ENCODE measurements at regions not wholly inside any gene's neighbourhood (a gene's known extent, or its start where the extent isn't known, plus 50 kb on each side); places are given as distances from the start of the nearest gene placed in this dataset.

- no peak overlapping the region for H3K4me3 ChIP-seq
- no peaks in the 10 kb centered on the region for H3K4me1 ChIP-seq
- TF ChIP-seq POLR2AphosphoS5 (IDR thresholded peaks at IDR 0.05), result no peak
- no peak for TF ChIP-seq POLR2A (IDR thresholded peaks at IDR 0.05)
- no peak for TF ChIP-seq CTCF (IDR thresholded peaks at IDR 0.05)
- no peak for TF ChIP-seq EP300 (IDR thresholded peaks at IDR 0.05)
- no peak overlapping the region for H3K27ac ChIP-seq
- WGBS, 2 donors, result 94 to 95% methylated on average over 1 of the region's 1 CpG
- no peak for DNase-seq
- intact Hi-C loops (cut with DNase I), result no loop called here
- H3K9me3 ChIP-seq, result peaks cover 0 to 7% (median 5%) of the 10 kb centered on the region in 4 donors
- H3K36me3 ChIP-seq, result no peaks in the 10 kb centered on the region
- no peaks in the 10 kb centered on the region for H3K27me3 ChIP-seq
These were observed 251.2 kb upstream of the MOCS1 start for GRCh38 chr6:40185486-40185885.

GRCh38 chr6:40183902-40184301 lies 249.6 kb upstream of the MOCS1 start:
- TF ChIP-seq EP300 (IDR thresholded peaks at IDR 0.05) (no peak), CTCF (IDR thresholded peaks at IDR 0.05) (no peak), POLR2A (IDR thresholded peaks at IDR 0.05) (no peak), POLR2AphosphoS5 (IDR thresholded peaks at IDR 0.05) (no peak)
- Histone ChIP-seq H3K27ac (no peak overlapping the region), H3K36me3 (no peaks in the 10 kb centered on the region), H3K4me1 (no peaks in the 10 kb centered on the region), H3K9me3 (peaks cover 0 to 7% (median 5%) of the 10 kb centered on the region in 4 donors), H3K4me3 (no peak overlapping the region), H3K27me3 (no peaks in the 10 kb centered on the region)
- no peak for DNase-seq
- intact Hi-C loops (cut with DNase I), result no loop called here
- WGBS, 2 donors, result 93 to 95% methylated on average over 4 of the region's 4 CpGs

GRCh38 chr6:40181367-40181766 lies 247.1 kb upstream of the MOCS1 start:
- peaks cover 0 to 7% (median 5%) of the 10 kb centered on the region in 4 donors for H3K9me3 ChIP-seq
- intact Hi-C loops (cut with DNase I), result no loop called here
- H3K27ac ChIP-seq, result no peak overlapping the region
- no peak for DNase-seq
- no peaks in the 10 kb centered on the region for H3K36me3 ChIP-seq
- no peak for TF ChIP-seq CTCF (IDR thresholded peaks at IDR 0.05)
- H3K4me3 ChIP-seq, result no peak overlapping the region
- 92 to 97% methylated on average over 1 of the region's 1 CpG for WGBS, 2 donors
- H3K27me3 ChIP-seq, result no peaks in the 10 kb centered on the region
- H3K4me1 ChIP-seq, result no peaks in the 10 kb centered on the region

DNA sequence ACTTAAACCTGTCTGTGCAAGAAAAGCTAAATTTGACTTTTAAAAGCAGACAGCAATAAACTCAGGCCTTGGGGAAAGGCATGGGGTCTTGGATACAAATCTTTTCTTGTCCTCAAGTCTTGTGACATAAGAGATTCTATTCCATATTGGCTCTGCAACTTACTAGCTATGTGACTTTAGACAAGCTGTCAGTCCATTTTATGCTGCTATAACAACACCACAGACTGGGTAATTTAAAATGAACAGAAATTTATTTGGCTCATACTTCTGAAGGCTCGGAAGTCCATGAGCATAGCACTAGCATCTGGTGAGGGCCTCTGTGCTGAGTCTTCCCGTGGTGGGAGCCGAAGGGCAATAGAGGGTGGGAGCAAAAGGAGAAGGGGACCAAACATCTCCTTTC lies 246.0 kb upstream of the MOCS1 start:
- no peaks in the 10 kb centered on the region for H3K4me1 ChIP-seq
- no peaks in the 10 kb centered on the region for H3K36me3 ChIP-seq
- 90 to 92% methylated on average over 3 of the region's 3 CpGs for WGBS, 2 donors
- peaks cover 0 to 7% (median 5%) of the 10 kb centered on the region in 4 donors for H3K9me3 ChIP-seq
- intact Hi-C loops (cut with DNase I), result no loop called here
- no peaks in the 10 kb centered on the region for H3K27me3 ChIP-seq
- H3K27ac ChIP-seq, result no peak overlapping the region
- TF ChIP-seq POLR2AphosphoS5 (IDR thresholded peaks at IDR 0.05) (no peak), EP300 (IDR thresholded peaks at IDR 0.05) (no peak), CTCF (IDR thresholded peaks at IDR 0.05) (no peak), POLR2A (IDR thresholded peaks at IDR 0.05) (no peak)
- H3K4me3 ChIP-seq, result no peak overlapping the region
- no peak for DNase-seq

GRCh38 chr6:40179496-40179895 lies 245.2 kb upstream of the MOCS1 start:
- no peak for TF ChIP-seq POLR2A (IDR thresholded peaks at IDR 0.05)
- no peak for TF ChIP-seq CTCF (IDR thresholded peaks at IDR 0.05)
- no peak for TF ChIP-seq EP300 (IDR thresholded peaks at IDR 0.05)
- TF ChIP-seq POLR2AphosphoS5 (IDR thresholded peaks at IDR 0.05), result no peak
- intact Hi-C loops (cut with DNase I), result no loop called here
- 77 to 93% methylated on average over 1 of the region's 1 CpG for WGBS, 2 donors
- no peaks in the 10 kb centered on the region for H3K27me3 ChIP-seq
- H3K9me3 ChIP-seq, result peaks cover 0 to 7% (median 5%) of the 10 kb centered on the region in 4 donors
- no peak for DNase-seq
- H3K4me1 ChIP-seq, result no peaks in the 10 kb centered on the region
- H3K27ac ChIP-seq, result no peak overlapping the region
- H3K4me3 ChIP-seq, result no peak overlapping the region
- no peaks in the 10 kb centered on the region for H3K36me3 ChIP-seq

Data from sigmoid colon (tissue), 6 donors.